ENCODE measurements at regions not wholly inside any gene's neighbourhood (a gene's known extent, or its start where the extent isn't known, plus 50 kb on each side); places are given as distances from the start of the nearest gene placed in this dataset.
A peak's percentile ranks its signal among the peaks of the same experiment; 100 is the strongest.
"Not testable (repeated sequence)": the region's sequence is repeated elsewhere in the genome, so short reads cannot be mapped to it uniquely, and the experiment has no call there.

DNA sequence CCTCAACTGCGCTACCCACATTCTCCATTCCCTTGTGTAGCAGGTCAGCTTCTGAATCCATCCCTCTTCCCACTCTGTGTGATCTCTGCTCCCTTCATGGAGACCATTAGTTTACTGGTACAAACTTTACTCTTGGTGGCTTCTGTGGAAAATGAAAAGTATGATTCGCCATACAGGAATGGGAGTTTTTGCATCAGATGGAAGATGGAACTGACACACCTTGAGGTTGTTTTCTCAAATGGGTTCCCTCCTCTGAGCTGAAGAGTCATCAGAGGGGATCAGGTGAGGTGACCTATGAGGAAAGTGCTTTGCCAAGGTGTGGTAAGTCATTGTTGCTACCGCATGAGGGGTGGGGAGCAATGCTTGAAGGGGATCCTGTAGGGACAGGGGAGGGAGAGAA, 266.8 kb downstream of the INHBA start:
- DNase-seq (ENCODE audit: low read depth), result peak; percentile 20

DNA sequence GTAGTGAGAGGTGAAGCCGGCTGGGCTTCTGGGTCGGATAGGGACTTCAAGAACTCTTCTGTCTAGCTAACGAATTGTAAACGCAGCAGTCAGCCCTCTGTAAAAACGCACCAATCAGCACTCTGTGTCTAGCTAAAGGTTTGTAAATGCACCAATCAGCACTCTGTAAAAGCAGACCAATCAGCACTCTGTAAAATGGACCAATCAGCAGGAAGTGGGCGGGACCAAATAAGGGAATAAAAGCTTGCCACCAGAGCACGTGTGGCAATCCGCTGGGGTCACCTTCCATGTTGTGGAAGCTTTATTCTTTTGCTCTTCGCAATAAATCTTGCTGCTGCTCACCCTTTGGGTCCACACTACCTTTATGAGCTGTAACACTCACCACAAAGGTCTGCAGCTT, 267.9 kb downstream of the INHBA start:
- not testable (repeated sequence) for DNase-seq (ENCODE audit: low read depth)

DNA sequence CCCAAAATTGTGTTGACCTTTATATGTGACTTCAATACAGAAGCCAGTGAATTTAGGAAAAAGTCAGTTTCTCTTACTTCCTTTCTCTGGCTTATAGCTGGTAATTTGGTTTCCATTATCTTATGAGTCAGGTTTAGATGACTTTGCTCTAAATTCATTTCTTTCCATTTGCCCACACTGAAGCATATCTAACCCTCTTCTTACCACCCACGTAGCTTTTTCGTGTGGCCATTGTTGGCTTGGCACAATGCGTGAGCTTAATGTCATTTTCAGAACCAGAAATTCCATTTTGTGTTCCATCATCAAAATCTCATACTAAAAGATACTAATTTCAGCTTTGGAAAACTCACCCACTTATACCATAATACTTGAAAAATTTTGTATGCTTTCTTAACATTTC, 271.2 kb downstream of the INHBA start:
- peak; percentile 41 for DNase-seq (ENCODE audit: low read depth)

DNA sequence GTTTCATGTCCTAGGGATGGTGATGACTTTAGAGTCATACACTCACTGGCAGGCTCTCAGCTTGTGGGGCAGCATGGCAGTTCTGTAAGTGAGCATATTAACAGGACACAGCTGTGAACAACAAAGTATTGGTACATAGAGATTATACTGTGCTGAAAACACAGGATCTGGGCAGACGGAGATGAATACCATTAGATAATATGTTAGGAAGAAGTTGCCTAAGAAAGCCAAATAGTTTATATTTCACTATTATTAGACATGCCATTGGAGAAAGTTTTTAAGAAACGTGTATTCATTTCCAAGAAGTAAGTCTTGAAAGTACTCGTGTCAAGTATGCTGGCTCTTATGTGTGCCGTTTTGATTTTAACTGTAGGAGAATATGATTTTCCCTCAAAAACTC, 274.5 kb downstream of the INHBA start:
- DNase-seq (ENCODE audit: low read depth), result no peak

DNA sequence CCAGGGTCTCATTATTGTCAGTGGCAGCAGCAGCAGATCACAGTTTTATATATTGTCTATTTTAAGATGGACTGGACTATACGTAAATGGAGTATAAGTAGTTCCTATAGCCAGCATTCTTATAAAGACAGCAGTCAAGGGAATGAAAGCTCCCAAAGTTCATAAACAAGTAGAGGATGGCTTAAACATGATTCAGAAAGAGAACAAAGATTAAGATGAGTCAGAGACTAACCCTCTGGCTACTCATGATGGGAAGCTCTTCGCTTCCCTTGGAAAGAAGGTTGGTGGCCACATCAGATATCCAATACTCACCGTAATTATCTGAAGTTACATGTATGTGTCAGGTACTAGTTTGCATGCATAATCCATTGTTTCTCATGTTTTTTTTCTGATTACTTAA, 277.0 kb downstream of the INHBA start:
- DNase-seq (ENCODE audit: low read depth), result peak; percentile 89

DNA sequence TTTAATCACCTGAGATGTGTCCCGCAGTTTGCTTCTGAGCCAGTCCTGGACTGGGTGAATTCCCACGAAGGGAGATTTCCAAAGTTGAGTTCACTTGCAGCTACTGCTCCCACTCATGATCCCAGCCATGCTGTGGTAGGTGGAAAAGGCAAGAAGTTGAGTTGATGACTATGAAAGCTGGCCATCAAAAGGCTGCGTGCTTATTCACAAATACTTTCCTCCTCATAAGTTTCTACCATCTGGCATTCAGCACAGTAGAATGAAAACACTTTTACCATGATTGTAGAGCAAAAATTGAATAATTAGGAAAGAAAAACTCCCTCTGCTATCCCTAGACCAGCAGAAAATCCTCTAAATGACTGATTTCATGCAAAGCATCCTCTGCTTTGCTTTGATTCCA, 281.8 kb downstream of the INHBA start:
- no peak for DNase-seq (ENCODE audit: low read depth)

DNA sequence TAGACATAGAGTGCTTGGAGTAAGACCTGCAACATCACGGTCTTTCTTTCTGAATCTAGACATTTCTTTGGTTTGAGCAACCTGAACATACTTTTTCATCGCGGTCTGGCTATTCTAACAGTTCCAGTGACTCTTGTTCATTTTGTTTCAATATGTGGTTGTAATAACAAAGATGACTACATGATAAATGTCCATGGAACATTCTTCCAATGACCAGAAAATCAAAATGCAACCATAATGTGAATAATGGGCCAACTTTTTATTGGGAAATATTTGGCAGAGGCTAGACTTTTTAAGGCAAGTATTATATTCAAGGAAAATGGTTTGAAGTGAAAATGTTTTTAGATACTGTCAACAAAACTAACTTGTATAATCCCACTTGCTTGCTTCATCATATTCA, 282.5 kb downstream of the INHBA start:
- DNase-seq (ENCODE audit: low read depth), result no peak

DNA sequence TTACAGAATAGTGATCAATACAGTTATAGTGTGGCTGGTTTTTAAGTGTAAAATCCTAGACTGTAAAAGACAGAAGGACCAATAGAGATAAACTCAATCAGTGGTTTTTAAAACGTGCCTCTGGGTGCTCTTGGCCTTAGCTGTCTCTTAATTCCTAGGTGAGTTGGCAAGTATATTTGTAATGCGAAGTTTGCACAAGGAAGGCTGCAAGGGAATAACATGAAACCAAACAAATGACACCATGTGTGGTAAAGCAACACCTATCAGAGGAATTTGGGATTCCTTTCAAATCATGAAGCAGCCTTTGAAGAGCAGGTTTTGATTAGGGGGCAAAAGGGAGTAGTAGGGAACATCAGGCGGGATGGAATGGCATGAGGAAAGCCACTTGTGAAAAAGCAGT, 284.6 kb downstream of the INHBA start:
- no peak for DNase-seq (ENCODE audit: low read depth)

DNA sequence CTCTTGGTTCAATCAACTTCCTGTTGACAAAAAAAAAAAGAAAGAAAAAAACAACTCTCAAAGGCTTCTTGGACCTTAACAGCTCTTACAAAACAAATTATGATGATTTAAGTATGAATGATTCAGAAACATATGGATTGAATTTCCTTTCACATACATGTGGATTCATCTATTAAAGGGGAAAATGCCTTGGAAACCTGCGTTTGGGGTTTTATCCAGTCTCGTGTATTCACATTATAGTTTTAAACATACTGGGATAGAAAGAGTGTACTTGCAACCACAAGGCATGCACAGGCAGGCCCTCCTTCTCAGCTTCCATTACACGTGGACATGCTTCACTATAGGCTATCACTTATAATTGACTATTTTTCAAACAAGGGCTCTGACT, 286.7 kb downstream of the INHBA start:
- DNase-seq (ENCODE audit: low read depth), result no peak

DNA sequence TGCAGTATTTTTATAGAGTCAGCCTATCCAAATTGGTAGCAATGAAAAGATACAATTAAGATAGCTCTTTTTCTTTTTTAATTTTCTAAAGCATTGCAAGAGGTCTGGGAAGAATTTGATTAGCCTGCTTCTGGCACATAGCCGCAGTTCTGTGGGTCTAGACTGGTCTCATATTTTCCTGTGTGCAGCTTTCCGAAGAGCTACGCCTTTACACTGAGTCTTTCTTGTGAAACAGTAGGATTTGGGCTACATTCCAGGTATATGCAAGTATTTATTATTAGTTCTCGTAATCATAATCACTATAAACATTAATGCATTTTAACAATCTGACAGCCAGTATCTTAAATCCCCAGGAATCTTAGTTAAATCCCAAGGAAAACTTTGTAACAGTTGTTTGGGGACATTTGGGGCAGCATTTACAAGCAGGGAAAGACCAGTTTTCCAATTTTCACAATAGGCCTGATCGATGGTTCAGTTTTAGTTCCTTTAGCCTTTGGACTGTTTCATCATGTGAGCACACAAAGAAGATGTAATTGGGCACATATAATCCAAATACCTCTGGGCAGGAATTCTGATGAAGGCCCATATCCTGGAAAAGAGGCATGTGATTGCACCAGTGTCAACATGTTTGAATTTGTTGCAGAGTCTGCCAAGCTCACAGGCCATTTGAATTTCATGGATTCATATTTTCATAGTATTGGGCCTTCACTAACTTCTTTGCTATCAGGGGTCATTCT, 287.3 kb downstream of the INHBA start:
- DNase-seq (ENCODE audit: low read depth), result no peak

DNA sequence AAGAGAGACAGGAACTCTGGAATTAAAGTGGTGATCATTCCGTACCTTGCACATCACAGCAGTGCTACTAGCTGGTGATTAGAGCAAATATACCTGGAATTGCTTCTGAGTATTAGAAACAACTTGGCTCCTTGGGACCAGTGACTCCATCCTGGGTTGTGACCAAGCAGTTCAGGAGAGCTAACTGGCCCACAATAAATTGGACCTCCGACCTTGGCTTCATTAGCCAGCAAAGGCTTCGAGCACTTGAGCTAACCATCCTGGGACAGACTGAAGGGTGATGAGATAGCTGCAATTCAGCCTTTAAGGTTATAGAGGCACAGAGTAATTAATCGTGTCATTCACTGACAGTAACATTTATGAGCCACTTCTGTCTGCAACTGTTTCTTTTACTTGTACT, 287.8 kb downstream of the INHBA start:
- DNase-seq (ENCODE audit: low read depth), result no peak

DNA sequence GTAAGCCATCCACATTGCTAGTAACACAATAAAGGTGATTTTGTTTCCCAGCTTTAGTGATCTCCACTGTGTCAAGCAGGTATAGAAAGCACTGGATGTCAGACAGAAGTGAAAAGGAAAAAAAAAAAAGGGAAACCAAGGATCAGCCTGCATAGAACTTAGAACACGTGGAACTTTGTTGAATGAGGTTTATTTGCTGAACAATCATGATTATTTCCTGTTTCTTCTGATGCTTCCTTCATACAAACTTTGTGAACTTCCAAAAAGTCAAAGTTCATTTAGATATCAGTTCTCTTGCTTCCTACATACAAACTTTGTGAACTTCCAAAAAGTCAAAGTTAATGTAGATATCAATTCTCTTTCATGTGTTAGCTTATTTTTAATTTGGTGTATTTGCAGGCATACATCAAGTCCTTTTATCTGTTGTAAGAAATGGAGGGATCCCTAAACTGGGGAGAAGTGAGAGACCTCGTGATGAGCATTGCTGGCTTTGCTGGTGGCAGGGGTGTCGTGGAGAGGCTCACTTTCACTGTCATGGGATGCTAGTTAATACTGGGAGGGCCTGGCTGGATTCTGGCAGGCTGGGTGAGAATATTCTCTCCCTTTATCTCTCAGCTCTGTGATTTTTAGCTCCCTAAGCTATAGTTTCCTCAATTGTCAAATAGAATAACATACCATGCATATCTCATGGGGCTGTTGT, 298.4 kb downstream of the INHBA start:
- DNase-seq (ENCODE audit: low read depth), result no peak

DNA sequence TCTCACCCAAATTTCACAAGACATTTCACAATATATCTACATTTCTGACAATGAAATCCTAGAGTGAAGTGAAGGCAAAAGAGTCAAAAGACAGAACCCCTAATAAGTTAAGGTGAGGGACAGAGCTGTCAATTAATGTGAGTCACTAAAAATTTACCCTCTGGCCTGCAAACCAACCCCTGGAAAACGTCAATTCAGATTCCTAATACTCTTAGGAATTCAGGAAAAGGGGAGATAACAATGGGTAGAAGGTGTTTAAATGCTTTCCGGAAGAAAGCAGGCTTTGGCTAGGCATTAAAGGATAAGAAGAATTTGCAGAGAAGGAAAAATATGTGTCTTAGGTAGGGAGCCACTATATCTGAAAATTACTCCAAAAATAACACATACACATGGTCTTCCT, 299.6 kb downstream of the INHBA start:
- DNase-seq (ENCODE audit: low read depth), result peak; percentile 20

DNA sequence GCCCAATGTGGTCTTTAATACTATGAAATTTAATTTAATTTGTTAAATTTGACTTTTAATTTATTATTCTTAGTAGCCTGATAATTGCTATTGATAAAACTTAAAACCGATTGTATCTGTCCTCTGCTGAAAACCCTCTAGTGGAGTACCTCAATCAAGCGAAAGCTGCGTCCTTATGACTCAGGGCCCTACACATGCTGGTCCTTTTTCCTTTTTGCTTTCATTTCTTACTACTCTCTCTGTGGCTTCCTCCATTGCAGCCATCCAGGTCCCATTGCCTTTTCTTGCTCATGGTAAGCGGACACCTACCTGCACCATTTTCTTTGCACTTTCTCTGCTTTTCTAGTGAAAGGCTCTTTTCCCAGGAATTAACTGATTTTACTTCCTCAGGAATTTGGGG, 301.1 kb downstream of the INHBA start:
- DNase-seq (ENCODE audit: low read depth), result peak; percentile 21

DNA sequence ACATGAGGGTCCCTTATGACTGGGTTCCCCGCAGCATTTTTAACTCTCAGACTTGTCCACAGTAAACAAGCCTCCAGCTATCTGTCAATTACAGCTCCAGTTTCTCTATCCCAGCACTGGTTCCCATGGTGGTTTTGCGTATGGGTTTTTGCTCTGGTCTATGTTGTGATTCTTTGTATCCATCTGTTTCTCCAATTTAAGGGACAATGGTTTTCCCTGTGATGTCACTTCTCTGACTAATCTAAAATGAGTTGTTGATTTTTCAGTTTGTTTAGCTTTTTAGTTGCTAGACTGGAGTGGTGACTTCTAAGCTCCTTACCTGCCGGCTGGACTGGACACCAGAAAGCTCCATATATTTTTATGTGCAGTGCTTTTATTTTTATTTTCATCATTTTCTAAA, 303.7 kb downstream of the INHBA start:
- peak; percentile 22 for DNase-seq (ENCODE audit: low read depth)

DNA sequence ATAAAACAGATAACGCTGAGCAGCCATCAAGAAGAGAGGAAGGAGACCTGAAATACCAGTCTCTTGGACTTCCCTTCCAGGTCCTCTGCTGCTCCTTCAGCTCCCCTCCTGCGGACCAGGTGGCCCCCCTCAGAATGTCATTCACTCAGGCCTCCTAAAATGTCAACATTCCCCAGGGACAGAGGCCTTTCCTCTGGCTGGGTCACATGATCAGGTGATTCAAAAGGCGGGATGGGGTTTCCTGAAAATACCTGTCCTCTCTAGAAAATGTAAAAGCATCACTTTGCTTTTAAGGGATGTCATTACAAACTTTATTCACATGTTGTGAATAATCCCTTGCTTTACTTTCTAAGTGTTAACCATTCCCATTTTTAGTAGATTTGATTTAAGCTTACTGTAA, 311.1 kb downstream of the INHBA start:
- no peak for DNase-seq (ENCODE audit: low read depth)

DNA sequence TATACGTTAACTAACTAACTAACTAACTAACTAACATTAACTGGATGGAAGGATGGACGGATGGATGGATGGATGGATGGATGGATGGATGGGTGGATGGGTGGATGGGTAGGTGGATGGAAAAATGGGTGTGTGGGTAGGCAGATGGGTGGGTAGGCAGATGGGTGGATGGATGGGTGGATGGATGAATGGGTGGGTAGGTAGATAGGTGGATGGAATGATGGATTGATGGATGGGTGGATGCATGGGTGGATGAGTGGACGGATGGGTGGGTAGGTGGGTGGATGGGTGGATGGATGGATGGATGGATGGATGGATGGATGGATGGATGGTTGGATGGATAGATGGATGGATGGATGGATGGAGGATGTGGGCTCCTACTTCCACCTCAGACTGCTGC, 314.0 kb downstream of the INHBA start:
- not testable (repeated sequence) for DNase-seq (ENCODE audit: low read depth)

DNA sequence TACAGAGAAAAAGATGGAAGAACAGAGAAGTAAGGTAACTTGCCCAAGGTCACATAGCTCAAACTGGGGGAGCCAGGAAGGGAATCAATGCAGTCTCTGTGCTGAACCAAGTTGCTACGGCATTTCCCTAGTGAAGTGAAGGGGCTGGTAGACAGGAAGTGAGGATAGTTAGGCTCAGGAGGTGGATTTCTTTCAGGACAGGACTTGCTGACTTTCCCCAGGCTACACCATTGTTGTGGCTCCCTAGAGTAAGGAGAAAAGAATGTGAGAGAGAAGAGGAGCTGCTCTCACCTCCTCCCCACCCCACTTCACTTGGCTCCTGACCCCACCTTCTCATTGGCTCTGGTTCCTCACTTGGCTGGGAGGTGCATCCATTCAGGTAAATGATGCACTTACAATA, 316.9 kb downstream of the INHBA start:
- DNase-seq (ENCODE audit: low read depth), result peak; percentile 10

DNA sequence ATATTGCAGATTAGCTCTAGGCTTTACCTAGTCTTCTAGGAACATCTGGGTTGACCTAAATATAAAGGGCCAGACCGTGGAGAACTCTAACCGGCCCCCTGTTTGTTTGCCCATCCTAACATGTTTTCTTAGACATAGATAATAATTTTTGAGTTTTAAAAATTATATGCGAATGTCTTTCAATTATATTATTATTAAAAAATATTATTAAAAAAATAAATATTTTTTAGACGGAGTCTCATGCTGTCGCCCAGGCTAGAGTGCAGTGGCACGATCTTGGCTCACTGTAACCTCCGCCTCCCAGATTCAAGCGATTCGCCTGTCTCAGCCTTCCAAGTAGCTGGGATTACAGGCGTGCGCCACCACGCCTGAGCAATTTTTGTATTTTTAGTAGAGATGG, 318.5 kb downstream of the INHBA start:
- no peak for DNase-seq (ENCODE audit: low read depth)

DNA sequence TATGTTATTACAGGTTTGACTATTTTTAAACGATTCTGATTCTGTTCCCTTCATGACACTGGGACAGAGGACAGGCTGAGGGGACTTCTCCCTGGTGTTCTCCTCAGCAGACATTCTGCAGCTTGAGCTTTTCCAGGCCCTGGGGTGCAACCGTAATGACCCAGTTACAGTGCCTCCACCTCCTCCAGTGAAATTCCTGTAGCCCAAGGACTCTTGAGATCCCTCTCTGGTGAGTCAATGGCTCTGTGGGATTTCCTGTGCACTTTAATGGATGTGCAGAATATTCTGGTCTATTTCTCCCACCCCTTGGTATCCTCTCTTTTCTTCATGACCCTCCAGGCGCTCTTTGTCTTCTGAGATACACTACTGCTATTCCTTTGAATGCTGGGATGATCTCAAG, 319.3 kb downstream of the INHBA start:
- no peak for DNase-seq (ENCODE audit: low read depth)

DNA sequence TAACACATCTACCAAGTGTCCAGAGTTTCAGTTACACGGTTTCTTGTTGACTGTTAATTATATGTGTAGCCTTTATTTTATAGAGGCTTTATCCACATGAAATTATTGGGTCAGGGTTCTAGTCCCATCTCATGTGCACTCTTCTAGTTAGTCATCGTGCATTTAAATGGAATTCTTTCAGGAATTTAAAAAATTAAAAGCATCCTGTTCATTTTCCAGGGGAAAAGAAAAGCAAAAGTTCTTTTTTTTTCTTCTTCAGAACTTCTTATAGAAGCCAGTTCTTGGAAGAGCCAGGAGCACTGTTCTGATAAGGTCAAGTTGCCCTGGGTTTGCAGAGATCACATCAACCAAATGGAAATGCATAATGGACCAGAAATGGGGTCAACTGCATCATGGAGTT, 324.7 kb downstream of the INHBA start:
- DNase-seq (ENCODE audit: low read depth), result no peak

DNA sequence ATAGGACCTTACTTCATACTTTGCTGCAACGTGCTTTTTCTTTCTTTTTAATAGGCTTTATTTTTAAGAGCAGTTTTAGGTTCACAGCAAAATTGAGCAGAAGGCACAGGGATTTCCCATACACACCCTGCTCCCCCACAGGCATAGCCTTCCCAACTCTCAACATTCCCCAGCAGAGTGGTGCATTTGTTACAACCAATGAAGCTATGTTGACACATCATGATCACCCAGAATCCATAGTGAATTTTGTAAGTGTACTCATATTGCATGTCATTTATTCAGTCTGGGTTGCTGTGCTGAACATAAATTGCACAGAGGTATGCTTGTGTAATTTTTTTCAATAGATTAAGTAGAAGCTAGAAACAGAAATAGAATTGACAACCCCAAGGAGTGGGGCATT, 327.3 kb downstream of the INHBA start:
- no peak for DNase-seq (ENCODE audit: low read depth)

DNA sequence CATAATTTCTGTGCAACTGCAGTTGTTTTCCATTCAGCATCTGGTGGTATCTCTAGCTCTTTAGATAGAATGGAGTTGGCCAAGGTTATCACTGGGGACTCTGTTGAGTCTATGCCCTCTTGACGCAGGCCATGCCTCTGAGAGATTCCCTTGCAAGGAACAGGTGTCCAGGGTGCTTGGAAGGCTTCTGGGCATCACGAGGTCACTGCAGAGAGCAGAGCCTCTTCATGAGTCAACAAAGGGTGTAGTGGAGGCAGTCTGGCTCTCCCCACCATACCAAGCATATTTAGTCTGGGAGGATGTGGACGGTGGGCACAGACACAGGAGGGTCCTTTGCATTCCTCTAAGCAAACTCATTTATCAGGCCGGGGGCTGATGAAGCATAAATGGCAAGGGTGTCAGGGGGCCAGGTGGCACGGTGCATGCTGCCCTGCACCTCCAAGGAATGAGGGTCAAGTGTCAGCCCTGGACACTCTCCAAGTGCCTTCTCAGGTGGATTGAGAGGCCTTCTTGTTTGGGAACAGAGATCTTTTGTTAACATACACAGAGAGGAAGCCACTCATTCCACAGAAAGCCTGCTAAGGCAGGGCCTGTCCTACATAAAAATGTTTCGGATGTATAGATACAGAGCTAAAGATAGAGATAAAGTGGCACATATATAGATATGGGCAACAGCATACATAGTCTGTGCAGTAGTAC, 328.6 kb downstream of the INHBA start:
- DNase-seq (ENCODE audit: low read depth), result no peak
